ENCODE measurements at regions not wholly inside any gene's neighbourhood (a gene's known extent, or its start where the extent isn't known, plus 50 kb on each side); places are given as distances from the start of the nearest gene placed in this dataset.

GRCh38 chr2:20129331-20130159 lies 78.1 kb upstream of the LAPTM4A start:
- TF ChIP-seq, protein P1, sequence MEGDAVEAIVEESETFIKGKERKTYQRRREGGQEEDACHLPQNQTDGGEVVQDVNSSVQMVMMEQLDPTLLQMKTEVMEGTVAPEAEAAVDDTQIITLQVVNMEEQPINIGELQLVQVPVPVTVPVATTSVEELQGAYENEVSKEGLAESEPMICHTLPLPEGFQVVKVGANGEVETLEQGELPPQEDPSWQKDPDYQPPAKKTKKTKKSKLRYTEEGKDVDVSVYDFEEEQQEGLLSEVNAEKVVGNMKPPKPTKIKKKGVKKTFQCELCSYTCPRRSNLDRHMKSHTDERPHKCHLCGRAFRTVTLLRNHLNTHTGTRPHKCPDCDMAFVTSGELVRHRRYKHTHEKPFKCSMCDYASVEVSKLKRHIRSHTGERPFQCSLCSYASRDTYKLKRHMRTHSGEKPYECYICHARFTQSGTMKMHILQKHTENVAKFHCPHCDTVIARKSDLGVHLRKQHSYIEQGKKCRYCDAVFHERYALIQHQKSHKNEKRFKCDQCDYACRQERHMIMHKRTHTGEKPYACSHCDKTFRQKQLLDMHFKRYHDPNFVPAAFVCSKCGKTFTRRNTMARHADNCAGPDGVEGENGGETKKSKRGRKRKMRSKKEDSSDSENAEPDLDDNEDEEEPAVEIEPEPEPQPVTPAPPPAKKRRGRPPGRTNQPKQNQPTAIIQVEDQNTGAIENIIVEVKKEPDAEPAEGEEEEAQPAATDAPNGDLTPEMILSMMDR (IDR thresholded peaks at IDR 0.05; ENCODE audit: insufficient read depth, low read length) = no peak
- TF ChIP-seq POLR2AphosphoS5 (IDR thresholded peaks at IDR 0.05; ENCODE audit: low read depth) = no peak
